IPS-15b (cell line): ENCODE measurements at regions not wholly inside any gene's neighbourhood (a gene's known extent, or its start where the extent isn't known, plus 50 kb on each side); places are given as distances from the start of the nearest gene placed in this dataset.

ENCODE experiments used
- H3K27me3 ChIP-seq: one replicate; pipeline ENCODE4 v1.6.1; 2013; ENCODE audit warnings: low read length; ENCODE audit not compliant: control insufficient read depth, insufficient read depth
- H3K36me3 ChIP-seq: one replicate; pipeline ENCODE4 v1.6.1; 2013; ENCODE audit warnings: low read length; ENCODE audit not compliant: control insufficient read depth, insufficient read depth
- H3K4me1 ChIP-seq: one replicate; pipeline ENCODE4 v1.6.1; 2013; ENCODE audit warnings: mild to moderate bottlenecking, low read length; ENCODE audit not compliant: control insufficient read depth, insufficient read depth
- H3K4me3 ChIP-seq: one replicate; pipeline ENCODE4 v1.5.1; 2013; ENCODE audit warnings: low read depth, low read length
- H3K9ac ChIP-seq: one replicate; pipeline ENCODE4 v1.6.1; 2013; ENCODE audit warnings: low read depth, mild to moderate bottlenecking, low read length
- H3K9me3 ChIP-seq: one replicate; pipeline ENCODE4 v1.6.1; 2013; ENCODE audit warnings: mild to moderate bottlenecking, low read length; ENCODE audit not compliant: control insufficient read depth, insufficient read depth

- peaks cover 5% of the 10 kb centered on the region for H3K4me1 ChIP-seq
- H3K4me3 ChIP-seq = no peak overlapping the region
- no peak overlapping the region for H3K9ac ChIP-seq
- H3K36me3 ChIP-seq = no peaks in the 10 kb centered on the region
- H3K27me3 ChIP-seq = no peaks in the 10 kb centered on the region
- H3K9me3 ChIP-seq = no peaks in the 10 kb centered on the region
Measured at GRCh38 chr1:245045087-245045881, 109.5 kb upstream of the KIF26B start.

- no peak overlapping the region for H3K9ac ChIP-seq
Measured at GRCh38 chr1:245043611-245043940, 111.2 kb upstream of the KIF26B start.

GRCh38 chr1:245041058-245041698 lies 113.6 kb upstream of the KIF26B start:
- Histone ChIP-seq H3K9me3 (no peaks in the 10 kb centered on the region), H3K9ac (no peak overlapping the region), H3K4me3 (no peak overlapping the region), H3K4me1 (no peaks in the 10 kb centered on the region), H3K27me3 (no peaks in the 10 kb centered on the region), H3K36me3 (no peaks in the 10 kb centered on the region)

More at GRCh38 chr1:245043611-245043940, 111.2 kb upstream of the KIF26B start:
- H3K27me3 ChIP-seq = no peaks in the 10 kb centered on the region
- no peaks in the 10 kb centered on the region for H3K9me3 ChIP-seq
- no peak overlapping the region for H3K4me3 ChIP-seq
- peaks cover 5% of the 10 kb centered on the region for H3K4me1 ChIP-seq
- H3K36me3 ChIP-seq = no peaks in the 10 kb centered on the region

GRCh38 chr1:245039196-245039595 lies 115.6 kb upstream of the KIF26B start:
- Histone ChIP-seq H3K4me1 (no peaks in the 10 kb centered on the region), H3K4me3 (no peak overlapping the region), H3K36me3 (no peaks in the 10 kb centered on the region), H3K27me3 (no peaks in the 10 kb centered on the region), H3K9ac (no peak overlapping the region), H3K9me3 (no peaks in the 10 kb centered on the region)

- Histone ChIP-seq H3K4me1 (no peaks in the 10 kb centered on the region), H3K27me3 (no peaks in the 10 kb centered on the region), H3K9ac (no peak overlapping the region), H3K4me3 (no peak overlapping the region), H3K36me3 (no peaks in the 10 kb centered on the region), H3K9me3 (no peaks in the 10 kb centered on the region)
Measured at GRCh38 chr1:245036102-245036501, 118.7 kb upstream of the KIF26B start.

GRCh38 chr1:245031041-245031440 lies 123.7 kb upstream of the KIF26B start:
- no peaks in the 10 kb centered on the region for H3K9me3 ChIP-seq
- H3K36me3 ChIP-seq = no peaks in the 10 kb centered on the region
- H3K27me3 ChIP-seq = no peaks in the 10 kb centered on the region
- H3K4me3 ChIP-seq = no peak overlapping the region
- H3K9ac ChIP-seq = no peak overlapping the region
- no peaks in the 10 kb centered on the region for H3K4me1 ChIP-seq

GRCh38 chr1:245026247-245026646 lies 128.5 kb upstream of the KIF26B start:
- Histone ChIP-seq H3K9ac (no peak overlapping the region), H3K36me3 (no peaks in the 10 kb centered on the region), H3K9me3 (no peaks in the 10 kb centered on the region), H3K4me3 (no peak overlapping the region), H3K4me1 (no peaks in the 10 kb centered on the region), H3K27me3 (no peaks in the 10 kb centered on the region)

GRCh38 chr1:245025525-245025924 lies 129.3 kb upstream of the KIF26B start:
- H3K9ac ChIP-seq = no peak overlapping the region
- H3K27me3 ChIP-seq = no peaks in the 10 kb centered on the region
- H3K36me3 ChIP-seq = no peaks in the 10 kb centered on the region
- H3K9me3 ChIP-seq = no peaks in the 10 kb centered on the region
- no peaks in the 10 kb centered on the region for H3K4me1 ChIP-seq
- H3K4me3 ChIP-seq = no peak overlapping the region

- Histone ChIP-seq H3K36me3 (no peaks in the 10 kb centered on the region), H3K4me1 (peaks cover 8% of the 10 kb centered on the region), H3K27me3 (no peaks in the 10 kb centered on the region), H3K9me3 (no peaks in the 10 kb centered on the region), H3K4me3 (no peak overlapping the region), H3K9ac (no peak overlapping the region)
Measured at GRCh38 chr1:245023222-245023621, 131.6 kb upstream of the KIF26B start.

- Histone ChIP-seq H3K4me1 (peaks cover 8% of the 10 kb centered on the region), H3K36me3 (no peaks in the 10 kb centered on the region), H3K9me3 (no peaks in the 10 kb centered on the region), H3K27me3 (no peaks in the 10 kb centered on the region), H3K9ac (no peak overlapping the region), H3K4me3 (no peak overlapping the region)
Measured at GRCh38 chr1:245019910-245020486, 134.8 kb upstream of the KIF26B start.

GRCh38 chr1:245016700-245017099 lies 138.1 kb upstream of the KIF26B start:
- no peaks in the 10 kb centered on the region for H3K27me3 ChIP-seq
- no peaks in the 10 kb centered on the region for H3K36me3 ChIP-seq
- no peaks in the 10 kb centered on the region for H3K9me3 ChIP-seq
- H3K4me1 ChIP-seq = peaks cover 8% of the 10 kb centered on the region
- no peak overlapping the region for H3K9ac ChIP-seq
- H3K4me3 ChIP-seq = no peak overlapping the region

- Histone ChIP-seq H3K36me3 (no peaks in the 10 kb centered on the region), H3K4me1 (peaks cover 8% of the 10 kb centered on the region), H3K4me3 (no peak overlapping the region), H3K27me3 (no peaks in the 10 kb centered on the region), H3K9me3 (no peaks in the 10 kb centered on the region), H3K9ac (no peak overlapping the region)
Measured at GRCh38 chr1:245015031-245015430, 139.8 kb upstream of the KIF26B start.
